ENCODE measurements at regions not wholly inside any gene's neighbourhood (a gene's known extent, or its start where the extent isn't known, plus 50 kb on each side); places are given as distances from the start of the nearest gene placed in this dataset.

- H3K9ac ChIP-seq (ENCODE audit: insufficient read depth, low read length), result no peak overlapping the region
- H3K79me2 ChIP-seq (ENCODE audit: control insufficient read depth, insufficient read depth, low read length), result no peaks in the 10 kb centered on the region
- H3K36me3 ChIP-seq (ENCODE audit: control insufficient read depth, insufficient read depth, low read length), result no peaks in the 10 kb centered on the region
- TF ChIP-seq CTCF (conservative IDR thresholded peaks at IDR 0.05 in 1 of 2, IDR thresholded peaks at IDR 0.05 in 1 of 2; ENCODE audit: low read depth in 1 of 2, low read length in 2 of 2) (no peak), EZH2 (IDR thresholded peaks at IDR 0.05; ENCODE audit: low read length, missing control alignments) (no peak)
- no peak overlapping the region for H3K27ac ChIP-seq (ENCODE audit: insufficient read depth, low read length)
- H2AFZ ChIP-seq (ENCODE audit: low read length), result no peak overlapping the region
- H3K4me2 ChIP-seq (ENCODE audit: extremely low read depth, insufficient read depth, low read length), result no peak overlapping the region
- no peaks in the 10 kb centered on the region for H3K4me1 ChIP-seq (ENCODE audit: control insufficient read depth, extremely low read depth, insufficient read depth, low read length)
- no peaks in the 10 kb centered on the region for H4K20me1 ChIP-seq (ENCODE audit: control insufficient read depth, extremely low read depth, insufficient read depth, low read length)
- DNase-seq (ENCODE audit: low read depth in 2 of 2), result no peak
- no peaks in the 10 kb centered on the region for H3K27me3 ChIP-seq (ENCODE audit: control insufficient read depth, insufficient read depth, low read length)
- H3K9me3 ChIP-seq (ENCODE audit: control insufficient read depth, insufficient read depth, low read depth, low read length), result no peaks in the 10 kb centered on the region
- no peak overlapping the region for H3K4me3 ChIP-seq (replicated peaks in 1 of 4; ENCODE audit: control extremely low read depth in 1 of 4, insufficient read depth in 1 of 4, low read depth in 3 of 4, low read length in 4 of 4)
Measured at GRCh38 chr5:39662945-39663344, 238.2 kb upstream of the DAB2 start.

GRCh38 chr5:39661026-39661779 is 236.4 kb upstream of the DAB2 start:
- H3K36me3 ChIP-seq (ENCODE audit: control insufficient read depth, insufficient read depth, low read length), result no peaks in the 10 kb centered on the region
- no peaks in the 10 kb centered on the region for H3K27me3 ChIP-seq (ENCODE audit: control insufficient read depth, insufficient read depth, low read length)
- peak; percentile 17 to 45 for DNase-seq (ENCODE audit: low read depth in 2 of 2)
- no peak overlapping the region for H2AFZ ChIP-seq (ENCODE audit: low read length)
- no peaks in the 10 kb centered on the region for H3K4me1 ChIP-seq (ENCODE audit: control insufficient read depth, extremely low read depth, insufficient read depth, low read length)
- H3K9me3 ChIP-seq (ENCODE audit: control insufficient read depth, insufficient read depth, low read depth, low read length), result no peaks in the 10 kb centered on the region
- H3K4me2 ChIP-seq (ENCODE audit: extremely low read depth, insufficient read depth, low read length), result no peak overlapping the region
- no peak for TF ChIP-seq CTCF (conservative IDR thresholded peaks at IDR 0.05 in 1 of 2, IDR thresholded peaks at IDR 0.05 in 1 of 2; ENCODE audit: low read depth in 1 of 2, low read length in 2 of 2)
- no peak for TF ChIP-seq EZH2 (IDR thresholded peaks at IDR 0.05; ENCODE audit: low read length, missing control alignments)
- H3K27ac ChIP-seq (ENCODE audit: insufficient read depth, low read length), result no peak overlapping the region
- H3K79me2 ChIP-seq (ENCODE audit: control insufficient read depth, insufficient read depth, low read length), result no peaks in the 10 kb centered on the region
- no peak overlapping the region for H3K9ac ChIP-seq (ENCODE audit: insufficient read depth, low read length)
- no peak overlapping the region for H3K4me3 ChIP-seq (replicated peaks in 1 of 4; ENCODE audit: control extremely low read depth in 1 of 4, insufficient read depth in 1 of 4, low read depth in 3 of 4, low read length in 4 of 4)
- no peaks in the 10 kb centered on the region for H4K20me1 ChIP-seq (ENCODE audit: control insufficient read depth, extremely low read depth, insufficient read depth, low read length)

GRCh38 chr5:39660020-39660419 is 235.2 kb upstream of the DAB2 start:
- TF ChIP-seq CTCF (conservative IDR thresholded peaks at IDR 0.05 in 1 of 2, IDR thresholded peaks at IDR 0.05 in 1 of 2; ENCODE audit: low read depth in 1 of 2, low read length in 2 of 2) (no peak), EZH2 (IDR thresholded peaks at IDR 0.05; ENCODE audit: low read length, missing control alignments) (no peak)

More at GRCh38 chr5:39660020-39660419, 235.2 kb upstream of the DAB2 start:
- Histone ChIP-seq H3K27me3 (ENCODE audit: control insufficient read depth, insufficient read depth, low read length) (no peaks in the 10 kb centered on the region), H2AFZ (ENCODE audit: low read length) (no peak overlapping the region), H3K36me3 (ENCODE audit: control insufficient read depth, insufficient read depth, low read length) (no peaks in the 10 kb centered on the region), H3K4me1 (ENCODE audit: control insufficient read depth, extremely low read depth, insufficient read depth, low read length) (no peaks in the 10 kb centered on the region), H4K20me1 (ENCODE audit: control insufficient read depth, extremely low read depth, insufficient read depth, low read length) (no peaks in the 10 kb centered on the region), H3K9me3 (ENCODE audit: control insufficient read depth, insufficient read depth, low read depth, low read length) (no peaks in the 10 kb centered on the region), H3K79me2 (ENCODE audit: control insufficient read depth, insufficient read depth, low read length) (no peaks in the 10 kb centered on the region), H3K27ac (ENCODE audit: insufficient read depth, low read length) (no peak overlapping the region), H3K4me2 (ENCODE audit: extremely low read depth, insufficient read depth, low read length) (no peak overlapping the region), H3K4me3 (replicated peaks in 1 of 4; ENCODE audit: control extremely low read depth in 1 of 4, insufficient read depth in 1 of 4, low read depth in 3 of 4, low read length in 4 of 4) (no peak overlapping the region), H3K9ac (ENCODE audit: insufficient read depth, low read length) (no peak overlapping the region)
- no peak for DNase-seq (ENCODE audit: low read depth in 2 of 2)

Data from fibroblast of lung (primary cell).